OCI-LY7 (cell line): ENCODE measurements at regions not wholly inside any gene's neighbourhood (a gene's known extent, or its start where the extent isn't known, plus 50 kb on each side); places are given as distances from the start of the nearest gene placed in this dataset.

Experiments
- BruUV-seq: library from RNA; stranded (reverse); fragments of 400-500 nt; replicated peaks from 2 replicates; lab custom pipeline; 2021; lab: Mats Ljungman, UMichigan
- CTCF ChIA-PET: fragments of 300-600 bp; sonication (Branson Sonifier 250); formaldehyde crosslinking; loops from one replicate; lab custom pipeline; 2022; ENCODE audit warnings: antibody characterized with exemption; ENCODE audit not compliant: unreplicated experiment; lab: Charles Lee
- POLR2A ChIA-PET: fragments of 300-600 bp; sonication (Branson Sonifier 250); formaldehyde crosslinking; loops from one replicate; lab custom pipeline; 2022; ENCODE audit warnings: antibody characterized with exemption; lab: Charles Lee
- DNase-seq: peaks from one replicate; pipeline ENCODE4 v3.0.0-alpha.2; 2015; ENCODE audit warnings: low spot score
- H2AFZ ChIP-seq: fragments of 200-600 bp; sonication (generic), shearing (Covaris generic); 2 replicates; pipeline ENCODE4 v1.6.1; 2014; ENCODE audit warnings: mild to moderate bottlenecking, antibody characterized with exemption, low read length, moderate library complexity
- H3K27ac ChIP-seq: fragments of 200-600 bp; sonication (generic); 2 replicates; pipeline ENCODE4 v1.5.1; 2014; ENCODE audit warnings: mixed run types, low read depth, mild to moderate bottlenecking, moderate library complexity, low read length, inconsistent platforms; ENCODE audit not compliant: poor library complexity, severe bottlenecking
- H3K36me3 ChIP-seq: fragments of 200-600 bp; sonication (generic); 2 replicates; pipeline ENCODE4 v1.6.1; 2014; ENCODE audit warnings: mild to moderate bottlenecking, antibody characterized with exemption, low read length, moderate library complexity, mixed read lengths; ENCODE audit not compliant: insufficient read depth
- H3K4me1 ChIP-seq: fragments of 200-600 bp; sonication (generic); 2 replicates; pipeline ENCODE4 v1.5.1; 2014; ENCODE audit warnings: mild to moderate bottlenecking, low read length; ENCODE audit not compliant: insufficient read depth, poor library complexity, severe bottlenecking
- H3K4me2 ChIP-seq: fragments of 200-600 bp; sonication (generic); 2 replicates; pipeline ENCODE4 v1.6.1; 2014; ENCODE audit warnings: mild to moderate bottlenecking, low read length
- H3K4me3 ChIP-seq: fragments of 200-600 bp; sonication (generic); 2 replicates; pipeline ENCODE4 v1.5.1; 2014; ENCODE audit warnings: mild to moderate bottlenecking, low read depth, low read length; ENCODE audit not compliant: poor library complexity, severe bottlenecking
- H3K79me2 ChIP-seq: fragments of 200-600 bp; sonication (generic); 2 replicates; pipeline ENCODE4 v1.6.1; 2016; ENCODE audit warnings: low read depth, mild to moderate bottlenecking, low read length, moderate library complexity, mixed read lengths; ENCODE audit not compliant: insufficient read depth
- H3K9me2 ChIP-seq: fragments of 200-600 bp; sonication (generic); 2 replicates; pipeline ENCODE4 v1.6.1; 2016; ENCODE audit warnings: mild to moderate bottlenecking, low read length, mixed read lengths; ENCODE audit not compliant: insufficient read depth
- H3K9me3 ChIP-seq: fragments of 200-600 bp; sonication (generic); 2 replicates; pipeline ENCODE4 v1.6.1; 2014; ENCODE audit warnings: mild to moderate bottlenecking, mixed run types, low read length, mixed read lengths
- H4K20me1 ChIP-seq: fragments of 200-600 bp; sonication (generic); 2 replicates; pipeline ENCODE4 v1.6.1; 2014; ENCODE audit warnings: mild to moderate bottlenecking, antibody characterized with exemption, low read length, moderate library complexity, mixed read lengths; ENCODE audit not compliant: insufficient read depth
- CTCF ChIP-seq: fragments of 200-600 bp; sonication (generic); conservative IDR thresholded peaks from 2 replicates; pipeline ENCODE4 v1.5.1; 2014; ENCODE audit warnings: mild to moderate bottlenecking, antibody characterized with exemption, low read length, moderate library complexity, mixed read lengths
- EZH2phosphoT487 ChIP-seq: fragments of 200-600 bp; sonication (generic); IDR thresholded peaks from 2 replicates; pipeline ENCODE4 v1.6.1; 2018; ENCODE audit warnings: low read depth, borderline replicate concordance, mild to moderate bottlenecking, mixed run types, antibody characterized with exemption, low read length, moderate library complexity, mixed read lengths
- intact Hi-C: fragments of 100-400 bp; cut with micrococcal nuclease; formaldehyde crosslinking; loops from one replicate; pipeline ENCODE4 v1.10.0; 2022; ENCODE audit not compliant: unreplicated experiment

GRCh38 chr18:22325396-22325795, 92.3 kb downstream of the CTAGE1 start:
- Histone ChIP-seq H2AFZ (no peak overlapping the region), H3K27ac (no peak overlapping the region), H3K36me3 (no peaks in the 10 kb centered on the region), H3K4me3 (no peak overlapping the region), H3K9me3 (no peaks in the 10 kb centered on the region), H3K4me2 (no peak overlapping the region), H4K20me1 (no peaks in the 10 kb centered on the region), H3K79me2 (no peaks in the 10 kb centered on the region), H3K4me1 (no peaks in the 10 kb centered on the region), H3K9me2 (no peaks in the 10 kb centered on the region)
- ChIA-PET CTCF (no interaction called here), POLR2A (no interaction called here)
- TF ChIP-seq EZH2phosphoT487 (no peak), CTCF (no peak)
- no peak for DNase-seq
- intact Hi-C loops = no loop called here
- BruUV-seq = no TSS peak

GRCh38 chr18:22324191-22325131, 93.3 kb downstream of the CTAGE1 start:
- H4K20me1 ChIP-seq = no peaks in the 10 kb centered on the region
- H3K79me2 ChIP-seq = no peaks in the 10 kb centered on the region
- H3K4me1 ChIP-seq = no peaks in the 10 kb centered on the region
- H3K27ac ChIP-seq = no peak overlapping the region
- POLR2A ChIA-PET = no interaction called here
- no peak overlapping the region for H3K4me3 ChIP-seq
- H3K9me3 ChIP-seq = no peaks in the 10 kb centered on the region
- CTCF ChIA-PET = no interaction called here
- H3K4me2 ChIP-seq = no peak overlapping the region
- no peaks in the 10 kb centered on the region for H3K36me3 ChIP-seq
- no peak for DNase-seq
- H3K9me2 ChIP-seq = no peaks in the 10 kb centered on the region
- BruUV-seq = no TSS peak
- TF ChIP-seq EZH2phosphoT487 (no peak), CTCF (no peak)
- H2AFZ ChIP-seq = no peak overlapping the region
- intact Hi-C loops = no loop called here

GRCh38 chr18:22322243-22322691, 95.4 kb downstream of the CTAGE1 start:
- H4K20me1 ChIP-seq = no peaks in the 10 kb centered on the region
- POLR2A ChIA-PET = no interaction called here
- no peaks in the 10 kb centered on the region for H3K4me1 ChIP-seq
- H2AFZ ChIP-seq = no peak overlapping the region
- H3K27ac ChIP-seq = no peak overlapping the region
- no peaks in the 10 kb centered on the region for H3K79me2 ChIP-seq
- no peaks in the 10 kb centered on the region for H3K36me3 ChIP-seq
- H3K4me3 ChIP-seq = no peak overlapping the region
- no peak for DNase-seq
- H3K4me2 ChIP-seq = no peak overlapping the region
- intact Hi-C loops = no loop called here
- no peaks in the 10 kb centered on the region for H3K9me3 ChIP-seq
- BruUV-seq = no TSS peak
- TF ChIP-seq CTCF (no peak), EZH2phosphoT487 (no peak)
- no peaks in the 10 kb centered on the region for H3K9me2 ChIP-seq
- CTCF ChIA-PET = no interaction called here
